Adrenal gland (tissue), 9 donors: ENCODE measurements at regions not wholly inside any gene's neighbourhood (a gene's known extent, or its start where the extent isn't known, plus 50 kb on each side); places are given as distances from the start of the nearest gene placed in this dataset.

Experiments
- DNase-seq, 7 donors: peaks; one replicate each; pipeline ENCODE4 v3.0.0-alpha.2; 2019 to 2020
- H3K27ac ChIP-seq, 5 donors: fragments of 200-600 bp; sonication (generic) in 4 of 5; 1 replicate in 3 of 5; 2 replicates in 2 of 5; pipeline versions ENCODE4 v1.5.1 to v1.8.0; 2016 to 2020; ENCODE audit warnings: mild to moderate bottlenecking in 1 of 5
- H3K27me3 ChIP-seq: fragments of 200-600 bp; 2 replicates; pipeline ENCODE4 v1.8.0; 2021
- H3K36me3 ChIP-seq, 2 donors: fragments of 200-600 bp; replicated peaks in 1 of 2; 1 replicate in 1 of 2; 2 replicates in 1 of 2; pipeline versions ENCODE4 v1.5.1 to v1.8.0; 2018 to 2022
- H3K4me1 ChIP-seq, 2 donors: fragments of 200-600 bp; replicated peaks in 1 of 2; 1 replicate in 1 of 2; 2 replicates in 1 of 2; pipeline versions ENCODE4 v1.5.1 to v1.8.0; 2018 to 2021
- H3K4me3 ChIP-seq, 4 donors: fragments of 200-600 bp; sonication (generic) in 3 of 4; one replicate each; pipeline ENCODE4 v1.5.1; 2016 to 2018
- H3K9me3 ChIP-seq, 3 donors: fragments of 200-600 bp; sonication (generic) in 1 of 3; replicated peaks in 1 of 3; 1 replicate in 2 of 3; 2 replicates in 1 of 3; pipeline versions ENCODE4 v1.5.1 to v1.8.0; 2016 to 2021
- POLR2A ChIP-seq, 2 donors: fragments of 450-650 bp; IDR thresholded peaks; one replicate each; pipeline ENCODE4 v1.6.1; 2017; ENCODE audit warnings: antibody characterized with exemption in 2 of 2, mild to moderate bottlenecking in 2 of 2, moderate library complexity in 1 of 2
- WGBS, 4 donors: extraction: QIAGEN DNeasy Blood & Tissue Kit in 2 of 4; methylation state at CpG; one replicate each; pipeline versions ENCODE4 v1.1.5 to v1.1.7; 2013 to 2017; 5-methylcytosine and 5-hydroxymethylcytosine counted together
- intact Hi-C, 2 donors: fragments of 100-400 bp; cut with DNase I; formaldehyde crosslinking; loops; one replicate each; pipeline versions ENCODE4 v1.14.1 to v1.15.0; 2022 to 2023
- TF ChIP-seq, protein P1 (sequence below), 6 experiments: fragments of 450-650 bp in 4 of 6; fragments of 200-600 bp in 2 of 6; sonication (generic) in 1 of 6; IDR thresholded peaks; 1 replicate in 5 of 6; 2 replicates in 1 of 6; pipeline versions ENCODE4 v1.5.1 to v1.8.0; 2016 to 2021; ENCODE audit warnings: antibody characterized with exemption in 6 of 6, mild to moderate bottlenecking in 2 of 6, moderate library complexity in 1 of 6
- donor health status: healthy with polysubstance abuse.
- donor health status: Bipolar disorder and iron deficiency.
- donor health status: DM: yes; HTN: yes; CAD: no.
- donor health status: DM: no; HTN: no; CAD: no.
- donor health status: DM: no; HTN: no; CAD: no.

DNA sequence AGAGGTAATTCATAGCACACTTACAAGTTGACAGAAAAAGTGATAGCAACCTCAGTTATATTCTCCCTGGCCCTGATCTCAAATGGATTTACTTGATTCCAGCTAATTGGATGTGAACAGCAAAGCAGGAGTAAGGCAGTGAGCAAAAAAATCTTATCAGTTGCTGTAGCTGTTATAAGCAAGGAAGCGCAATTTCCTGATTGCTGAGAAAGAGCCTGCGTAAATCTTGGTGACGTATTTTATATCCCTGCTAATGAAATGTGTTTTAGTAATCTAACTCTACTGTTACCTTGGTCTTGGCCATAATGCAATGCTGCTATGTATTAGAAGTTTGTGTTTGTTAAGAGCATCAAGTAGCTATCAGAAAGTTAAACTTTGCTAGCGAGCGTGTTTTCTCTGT is 661.2 kb upstream of the SEMA6A start:
- intact Hi-C loops, result no loop called here
- DNase-seq, result no peak
- Histone ChIP-seq H3K27me3 (no peaks in the 10 kb centered on the region), H3K27ac (no peak overlapping the region), H3K9me3 (no peaks in the 10 kb centered on the region), H3K36me3 (no peaks in the 10 kb centered on the region), H3K4me1 (no peaks in the 10 kb centered on the region), H3K4me3 (no peak overlapping the region)
- TF ChIP-seq, protein P1, sequence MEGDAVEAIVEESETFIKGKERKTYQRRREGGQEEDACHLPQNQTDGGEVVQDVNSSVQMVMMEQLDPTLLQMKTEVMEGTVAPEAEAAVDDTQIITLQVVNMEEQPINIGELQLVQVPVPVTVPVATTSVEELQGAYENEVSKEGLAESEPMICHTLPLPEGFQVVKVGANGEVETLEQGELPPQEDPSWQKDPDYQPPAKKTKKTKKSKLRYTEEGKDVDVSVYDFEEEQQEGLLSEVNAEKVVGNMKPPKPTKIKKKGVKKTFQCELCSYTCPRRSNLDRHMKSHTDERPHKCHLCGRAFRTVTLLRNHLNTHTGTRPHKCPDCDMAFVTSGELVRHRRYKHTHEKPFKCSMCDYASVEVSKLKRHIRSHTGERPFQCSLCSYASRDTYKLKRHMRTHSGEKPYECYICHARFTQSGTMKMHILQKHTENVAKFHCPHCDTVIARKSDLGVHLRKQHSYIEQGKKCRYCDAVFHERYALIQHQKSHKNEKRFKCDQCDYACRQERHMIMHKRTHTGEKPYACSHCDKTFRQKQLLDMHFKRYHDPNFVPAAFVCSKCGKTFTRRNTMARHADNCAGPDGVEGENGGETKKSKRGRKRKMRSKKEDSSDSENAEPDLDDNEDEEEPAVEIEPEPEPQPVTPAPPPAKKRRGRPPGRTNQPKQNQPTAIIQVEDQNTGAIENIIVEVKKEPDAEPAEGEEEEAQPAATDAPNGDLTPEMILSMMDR (IDR thresholded peaks at IDR 0.05), result no peak
- TF ChIP-seq POLR2A (IDR thresholded peaks at IDR 0.05), result no peak
- 61 to 69% (median 65%) methylated on average over 5 of the region's 5 CpGs for WGBS, 4 donors

DNA sequence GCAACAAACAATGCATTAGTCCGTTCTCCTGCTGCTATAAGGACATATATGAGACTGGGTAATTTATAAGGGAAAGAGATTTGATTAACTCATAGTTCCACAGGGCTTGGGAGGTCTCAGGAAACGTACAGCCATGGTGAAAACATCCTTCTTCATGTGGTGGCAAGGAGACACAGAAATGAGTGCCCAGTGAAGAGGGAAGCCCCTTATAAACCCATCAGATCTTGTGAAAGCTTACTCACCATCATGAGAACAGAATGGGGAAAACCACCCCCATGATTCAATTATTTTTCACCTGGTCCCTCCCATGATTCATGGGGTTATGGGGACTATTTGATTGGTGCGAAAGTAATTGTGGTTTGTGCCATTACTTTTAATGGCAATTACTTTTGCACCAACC is 655.8 kb upstream of the SEMA6A start:
- intact Hi-C loops, result no loop called here
- TF ChIP-seq, protein P1 (IDR thresholded peaks at IDR 0.05), result no peak
- DNase-seq, result no peak
- 70 to 79% (median 75%) methylated on average over 3 of the region's 3 CpGs for WGBS, 4 donors
- no peaks in the 10 kb centered on the region for H3K27me3 ChIP-seq
- no peak overlapping the region for H3K27ac ChIP-seq
- no peaks in the 10 kb centered on the region for H3K36me3 ChIP-seq
- H3K4me1 ChIP-seq, result no peaks in the 10 kb centered on the region
- no peaks in the 10 kb centered on the region for H3K9me3 ChIP-seq
- H3K4me3 ChIP-seq, result no peak overlapping the region

DNA sequence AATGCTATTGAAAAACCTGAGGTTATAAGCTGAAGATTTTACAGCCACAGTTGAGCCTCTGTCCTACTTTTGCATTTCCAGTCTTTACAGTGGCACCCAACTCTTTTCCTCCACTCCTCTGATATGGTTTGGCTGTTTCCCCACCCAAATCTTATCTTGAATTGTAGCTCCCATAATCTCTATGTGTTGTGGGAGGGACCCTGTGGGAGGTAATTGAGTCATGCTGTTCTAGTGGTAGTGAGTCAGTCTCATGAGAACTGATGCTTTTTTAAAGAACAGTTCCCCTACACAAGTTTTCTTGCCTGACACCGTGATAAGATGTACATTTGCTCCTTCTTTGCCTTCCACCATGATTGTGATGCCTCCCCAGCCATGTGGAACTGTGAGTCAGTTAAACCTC is 646.1 kb upstream of the SEMA6A start:
- Histone ChIP-seq H3K27me3 (no peaks in the 10 kb centered on the region), H3K27ac (no peak overlapping the region), H3K4me3 (no peak overlapping the region), H3K9me3 (no peaks in the 10 kb centered on the region), H3K4me1 (no peaks in the 10 kb centered on the region), H3K36me3 (no peaks in the 10 kb centered on the region)
- DNase-seq, result no peak
- WGBS, 4 donors, result 0 to 92% (median 41%) methylated on average over 1 of the region's 1 CpG
- TF ChIP-seq POLR2A (IDR thresholded peaks at IDR 0.05), result no peak
- TF ChIP-seq, protein P1 (IDR thresholded peaks at IDR 0.05), result no peak
- intact Hi-C loops, result no loop called here

DNA sequence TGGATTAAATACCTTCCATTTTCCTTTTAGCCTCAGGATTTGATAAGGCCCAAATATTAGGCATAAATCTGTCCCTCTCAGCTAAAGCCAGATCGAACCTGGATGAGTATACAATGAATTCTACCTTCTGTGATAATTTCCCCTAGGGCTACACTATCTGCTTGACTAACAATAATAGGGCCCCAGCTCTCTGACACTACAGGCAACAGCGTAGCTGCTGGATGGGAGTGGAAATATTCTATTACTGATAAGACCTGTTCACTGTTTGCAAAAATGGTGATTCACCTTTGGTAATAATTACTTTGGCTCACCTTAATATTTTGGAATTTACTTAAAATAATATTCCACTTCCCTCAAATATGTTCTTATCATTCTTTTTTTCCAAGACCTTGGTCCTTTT is 644.2 kb upstream of the SEMA6A start:
- H3K27me3 ChIP-seq, result no peaks in the 10 kb centered on the region
- no peak overlapping the region for H3K4me3 ChIP-seq
- no peak overlapping the region for H3K27ac ChIP-seq
- DNase-seq, result no peak
- H3K9me3 ChIP-seq, result no peaks in the 10 kb centered on the region
- H3K4me1 ChIP-seq, result no peaks in the 10 kb centered on the region
- TF ChIP-seq, protein P1 (IDR thresholded peaks at IDR 0.05), result no peak
- WGBS, 4 donors, result 73 to 92% (median 80%) methylated on average over 2 of the region's 2 CpGs
- intact Hi-C loops, result no loop called here
- H3K36me3 ChIP-seq, result no peaks in the 10 kb centered on the region
